ENCODE measurements at regions not wholly inside any gene's neighbourhood (a gene's known extent, or its start where the extent isn't known, plus 50 kb on each side); places are given as distances from the start of the nearest gene placed in this dataset.

DNA sequence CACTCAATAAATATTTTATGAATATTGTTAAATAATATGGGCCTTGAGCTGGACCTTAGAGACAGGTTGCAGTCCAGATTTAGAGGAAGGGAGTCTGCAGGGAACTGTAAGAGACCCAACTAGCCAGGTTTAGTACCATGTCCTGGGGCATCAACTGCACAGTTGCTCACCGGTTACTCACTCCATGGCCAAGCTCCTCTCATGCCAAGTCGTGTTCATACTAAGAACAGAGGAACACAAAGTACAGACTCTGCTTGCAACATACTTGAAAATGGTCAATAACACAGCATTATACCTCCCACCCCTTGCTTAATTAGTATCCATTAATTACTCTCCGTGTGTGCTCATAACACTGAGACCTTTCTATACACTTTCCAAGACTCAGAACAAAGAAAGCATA is 317.6 kb upstream of the PIK3R1 start:
- TF ChIP-seq GATA2 (IDR thresholded peaks at IDR 0.05; ENCODE audit: low read depth, low read length) (no peak), GATA3 (IDR thresholded peaks at IDR 0.05; ENCODE audit: low read depth, low read length) (no peak)
